GM18498 (cell line): ENCODE measurements at regions not wholly inside any gene's neighbourhood (a gene's known extent, or its start where the extent isn't known, plus 50 kb on each side); places are given as distances from the start of the nearest gene placed in this dataset.

Experiments
- ATAC-seq: cut with Tn5 transposase; IDR thresholded peaks from one replicate; pipeline ENCODE4 v1.9.1; 2021; ENCODE audit warnings: mild to moderate bottlenecking, moderate library complexity; ENCODE audit not compliant: unreplicated experiment

DNA sequence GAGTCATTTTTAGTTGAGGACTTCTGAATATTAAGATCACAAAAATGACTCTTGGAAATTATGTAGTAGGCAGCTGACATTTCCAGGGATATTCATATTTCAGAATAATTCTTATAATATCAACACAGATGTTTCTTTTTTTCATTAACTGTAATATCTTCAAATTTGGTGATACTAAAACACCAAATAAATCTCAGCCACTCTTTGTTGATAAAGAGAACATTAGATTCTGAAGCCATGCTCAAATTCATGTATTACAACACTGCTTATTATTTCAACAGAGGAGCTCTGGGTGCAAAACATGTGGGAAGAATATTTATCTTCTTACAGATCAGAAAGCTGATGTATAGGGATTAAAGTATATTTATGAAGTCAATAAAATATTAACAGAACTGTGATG, 355.4 kb downstream of the CRPPA start:
- no peak for ATAC-seq

DNA sequence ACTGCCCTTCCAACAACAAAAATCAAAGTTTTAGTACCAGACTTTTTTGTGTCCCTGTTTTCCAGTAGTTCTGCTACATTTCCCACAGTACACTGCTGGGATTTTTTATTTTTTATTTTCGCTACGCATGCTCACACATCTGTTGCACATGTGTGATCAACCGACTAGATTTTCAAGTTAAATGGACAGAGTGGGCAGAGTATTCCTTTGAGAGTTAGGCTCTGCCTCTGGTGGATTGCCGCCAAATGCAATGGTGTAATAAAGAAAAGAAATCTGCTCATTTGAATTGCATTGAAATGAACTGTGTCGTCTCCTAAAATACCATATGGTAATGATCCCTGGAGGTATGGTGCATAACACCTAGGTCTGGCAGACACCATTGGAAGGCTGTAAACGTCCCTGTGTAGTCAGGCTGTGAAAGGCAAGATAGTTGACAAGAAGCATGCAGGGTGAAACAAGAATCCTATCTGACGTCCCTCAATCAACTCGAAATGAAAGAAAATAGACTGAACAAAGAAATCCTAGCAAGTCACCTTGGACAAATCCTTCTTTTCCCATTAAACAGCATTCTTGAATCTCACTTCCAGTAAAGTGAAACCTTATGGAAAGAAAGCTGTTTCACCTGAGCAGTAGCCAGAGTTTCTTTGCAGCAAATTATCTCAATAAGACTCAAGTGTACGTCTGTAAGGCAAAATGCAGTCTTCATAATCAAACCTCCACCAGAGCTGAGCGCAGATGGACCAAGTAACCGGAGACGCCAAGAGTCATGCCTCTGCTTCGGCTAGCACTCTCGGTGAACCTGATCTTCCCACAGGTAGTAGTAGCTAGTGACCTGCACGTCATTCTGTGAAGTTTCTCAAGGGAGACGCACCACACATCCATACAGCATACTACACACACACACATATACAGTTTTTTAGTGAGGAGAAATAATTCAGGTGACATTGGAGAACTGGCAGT, 357.3 kb downstream of the CRPPA start:
- no peak for ATAC-seq

DNA sequence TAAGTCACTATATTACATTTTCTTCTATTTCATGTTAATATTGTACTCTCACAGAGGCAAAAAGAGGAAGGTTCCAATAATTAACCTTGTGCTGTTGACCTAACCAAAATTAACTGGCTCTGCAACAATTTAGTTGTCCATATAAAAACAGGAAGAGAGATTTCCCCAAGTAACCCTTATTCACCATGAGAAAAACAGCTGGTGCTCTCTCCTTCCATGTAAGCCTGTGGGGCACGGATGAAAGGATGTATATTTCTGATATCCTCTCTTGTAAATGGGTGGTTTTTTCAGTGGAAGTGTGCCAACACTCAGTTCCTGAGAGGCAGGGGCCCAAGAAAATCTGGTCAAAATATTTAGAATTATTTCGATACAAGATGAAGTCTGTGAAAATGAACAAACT, 358.1 kb downstream of the CRPPA start:
- ATAC-seq, result no peak

DNA sequence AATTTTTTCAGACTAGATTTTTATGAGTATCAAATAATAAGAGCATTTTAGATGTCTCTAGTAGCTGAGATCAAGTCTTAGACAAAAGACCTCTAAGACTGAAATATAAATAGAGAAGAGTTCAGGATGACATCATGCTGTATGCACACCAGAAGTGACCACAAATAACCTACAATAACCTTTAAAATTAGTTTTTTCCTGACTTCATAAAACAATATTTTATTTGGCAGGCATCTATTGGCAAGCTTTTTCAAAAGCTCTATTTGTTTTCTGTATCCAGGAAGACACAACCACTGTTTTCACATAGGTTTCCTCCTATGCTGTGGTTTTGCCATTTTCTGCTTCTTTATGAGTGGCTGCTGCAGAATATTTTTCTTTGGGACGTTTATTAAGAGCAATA, 359.1 kb downstream of the CRPPA start:
- no peak for ATAC-seq

DNA sequence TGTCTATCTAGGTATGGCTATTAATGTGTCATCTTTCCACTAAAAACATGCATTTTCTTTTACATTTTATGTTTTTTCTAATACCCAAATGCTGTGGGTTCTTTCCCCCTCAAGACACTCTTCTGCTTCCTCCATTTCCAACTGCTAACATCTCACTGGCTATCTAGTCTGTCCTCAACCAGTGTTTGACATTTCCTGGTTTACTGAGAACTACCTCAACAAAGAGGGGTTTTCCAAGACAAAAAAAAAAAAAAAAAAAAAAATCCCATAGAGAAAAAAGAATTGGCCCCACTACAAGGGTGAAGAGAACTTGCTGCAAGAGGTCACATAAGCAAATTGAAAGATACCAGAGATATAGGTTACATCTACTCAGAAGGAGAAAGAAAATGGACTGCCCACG, 359.7 kb downstream of the CRPPA start:
- ATAC-seq, result no peak

DNA sequence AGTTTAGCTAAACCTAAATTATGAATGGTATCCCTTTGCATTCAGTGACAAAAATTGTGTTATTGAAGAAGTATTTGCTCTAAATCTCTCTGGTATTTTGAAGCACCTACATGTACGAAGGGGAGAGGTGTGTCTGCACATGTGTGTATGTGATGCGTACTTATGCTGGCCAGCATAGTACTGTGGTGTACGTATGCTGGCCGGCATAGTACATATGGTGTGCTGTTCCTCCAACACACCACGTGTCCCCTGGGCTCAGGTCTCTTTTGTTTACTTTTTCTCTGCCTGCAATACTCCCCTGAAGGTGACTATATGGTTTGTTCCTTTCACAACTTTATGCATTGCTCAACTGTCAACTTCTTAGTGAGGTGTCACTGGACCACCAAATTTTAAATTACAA, 360.3 kb downstream of the CRPPA start:
- no peak for ATAC-seq

DNA sequence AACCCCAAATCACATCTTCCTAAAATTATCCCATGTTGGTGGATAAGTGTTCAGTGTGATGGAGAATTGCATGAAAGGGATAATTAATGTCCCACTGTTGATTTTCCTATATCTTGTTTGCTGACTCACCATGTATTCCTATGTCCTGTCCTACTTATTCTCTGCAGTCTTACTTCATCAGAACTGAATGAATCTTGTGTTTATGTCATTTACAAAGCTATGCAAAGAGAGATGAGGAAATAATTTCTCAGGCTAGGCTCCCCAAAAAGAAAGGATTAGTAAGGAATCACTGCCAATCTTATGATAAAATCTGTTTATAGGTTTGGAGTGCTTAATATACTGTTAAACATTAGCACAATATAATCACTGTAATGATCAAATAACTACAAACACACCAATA, 360.8 kb downstream of the CRPPA start:
- ATAC-seq, result no peak

DNA sequence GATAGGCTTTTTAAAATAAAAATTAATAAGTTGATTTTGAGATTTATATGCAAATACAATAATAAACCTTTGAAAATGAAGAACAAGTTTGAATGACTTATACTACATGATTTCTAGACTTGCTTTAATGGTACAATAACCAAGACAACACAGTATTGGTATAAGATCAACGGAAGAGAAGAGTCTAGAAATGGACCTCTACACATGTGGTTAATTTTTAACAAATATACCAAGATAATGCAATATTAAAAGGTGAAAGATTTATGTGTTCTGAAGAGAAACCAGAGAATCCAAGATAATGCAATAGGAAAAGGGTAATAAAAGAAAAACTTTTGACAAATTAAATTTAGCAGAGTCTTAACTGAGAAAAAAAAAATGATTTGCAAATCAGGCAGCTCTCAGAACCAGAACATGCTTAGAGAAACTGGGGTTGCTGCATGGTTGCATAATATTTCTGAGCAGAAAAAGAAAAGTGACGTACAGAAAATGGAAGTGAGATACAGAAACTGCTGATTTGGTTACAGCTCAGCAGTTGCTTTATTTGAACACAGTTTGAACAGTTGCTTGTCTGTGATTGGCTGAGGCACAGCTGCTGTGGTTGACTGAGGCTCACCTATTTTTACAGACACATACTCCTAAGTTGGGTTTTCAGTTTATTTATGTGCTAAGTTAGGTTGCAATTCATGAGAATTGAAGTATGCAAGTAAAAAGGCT, 365.9 kb downstream of the CRPPA start:
- ATAC-seq, result peak; percentile 86

DNA sequence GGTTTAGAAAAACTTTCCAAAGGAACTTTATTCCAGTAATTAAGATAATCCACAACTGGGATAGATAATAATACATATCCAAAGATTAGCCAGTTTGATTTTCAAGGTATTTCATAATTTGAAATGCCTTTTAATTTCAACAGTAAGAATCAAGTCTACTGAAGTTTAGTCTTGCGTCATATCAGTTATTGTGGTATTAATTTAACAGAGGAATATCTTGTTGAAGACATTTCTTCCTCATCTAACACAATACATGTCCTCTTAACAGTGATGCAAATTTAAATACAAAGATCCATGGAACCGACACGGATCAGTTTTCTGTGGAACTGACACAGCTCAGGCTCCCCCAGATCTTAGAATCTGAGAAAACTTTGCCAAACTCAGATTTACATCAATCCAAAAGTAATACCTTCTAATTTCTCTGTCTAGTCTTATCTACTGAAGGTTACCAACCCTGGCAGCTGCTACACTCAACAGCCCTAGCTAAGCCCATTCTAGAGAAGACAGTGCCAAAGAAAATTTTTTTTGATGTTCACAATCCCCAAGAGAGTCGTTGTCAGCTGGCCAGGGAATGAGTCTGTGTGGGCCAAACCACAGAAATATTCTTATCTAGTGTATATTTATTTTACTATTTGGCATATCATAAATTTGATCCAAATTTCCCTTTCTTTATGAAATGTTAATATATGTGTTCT, 365.2 kb upstream of the MEOX2 start:
- no peak for ATAC-seq

DNA sequence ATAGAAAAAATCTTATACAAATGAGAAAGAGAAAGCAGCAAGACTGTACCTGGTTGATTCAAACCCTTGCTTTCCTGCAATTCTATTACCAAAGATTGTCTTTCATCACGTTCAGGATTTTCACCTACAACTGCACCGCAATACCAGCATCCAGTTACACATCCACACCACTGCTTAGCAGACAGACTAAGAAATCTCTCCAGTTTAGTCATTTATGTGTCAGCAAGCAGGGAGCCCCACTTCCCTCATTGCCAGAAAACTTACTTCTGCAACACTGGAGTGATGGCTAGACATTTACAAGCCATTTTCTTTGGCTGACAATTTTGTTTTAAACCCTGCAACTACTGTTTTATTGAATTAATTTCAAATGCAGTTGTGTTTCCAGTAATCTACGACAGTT, 359.6 kb upstream of the MEOX2 start:
- ATAC-seq, result no peak

DNA sequence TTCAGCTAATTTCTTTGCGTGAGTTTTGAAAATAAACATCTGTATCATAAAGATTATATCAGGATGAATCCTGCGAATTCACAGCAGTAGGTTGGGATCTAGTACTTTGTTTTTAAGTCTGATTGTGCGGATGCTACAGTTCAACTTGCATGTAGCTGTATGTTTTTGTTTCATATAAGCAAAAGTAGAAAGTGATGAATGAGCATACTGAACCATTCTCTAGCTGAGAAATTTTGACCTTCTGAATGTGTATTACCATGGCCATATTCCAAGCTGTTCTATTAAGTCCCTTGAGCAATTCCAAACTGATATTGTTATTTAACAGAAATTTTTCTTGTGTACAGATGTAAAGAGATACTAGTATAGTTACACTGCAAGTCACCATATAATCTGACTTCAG, 358.8 kb upstream of the MEOX2 start:
- no peak for ATAC-seq

DNA sequence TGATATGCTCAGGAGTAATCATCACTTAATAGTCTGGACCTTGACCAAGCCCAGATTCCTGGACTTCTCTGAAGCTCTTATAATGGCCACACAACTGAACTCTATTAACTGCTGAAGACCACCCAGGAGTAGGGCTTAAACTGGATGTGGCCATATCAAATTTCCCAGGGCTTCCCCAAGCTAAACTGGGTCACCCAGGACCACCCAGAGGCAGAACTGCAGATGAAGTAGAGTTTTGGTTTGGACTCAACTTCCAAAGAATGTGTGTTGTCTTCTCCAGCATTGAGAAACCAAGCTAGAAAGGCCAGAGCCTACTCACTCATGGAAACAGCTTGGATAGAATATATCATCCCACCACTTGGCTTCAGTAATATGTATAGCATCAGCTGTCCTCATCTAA, 358.2 kb upstream of the MEOX2 start:
- ATAC-seq, result no peak

DNA sequence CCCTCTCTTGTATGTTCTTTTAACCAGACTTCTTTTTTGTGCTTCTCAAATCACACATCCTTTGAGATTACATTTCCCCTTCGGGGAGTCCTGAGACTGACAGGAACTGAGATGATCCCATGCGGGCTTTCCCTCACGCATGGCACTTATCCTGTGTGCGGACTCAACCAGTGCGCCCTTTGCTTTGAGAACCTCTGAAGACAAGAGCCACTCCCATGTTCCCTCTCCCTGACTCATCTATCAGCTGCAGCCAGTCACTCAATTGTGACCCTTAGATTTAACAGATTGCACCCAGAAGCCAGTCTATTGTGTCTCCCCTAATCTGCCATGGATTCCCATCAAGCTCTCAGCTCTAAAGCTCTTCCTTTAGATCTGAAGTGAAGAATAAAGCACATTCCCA, 353.9 kb upstream of the MEOX2 start:
- ATAC-seq, result no peak

DNA sequence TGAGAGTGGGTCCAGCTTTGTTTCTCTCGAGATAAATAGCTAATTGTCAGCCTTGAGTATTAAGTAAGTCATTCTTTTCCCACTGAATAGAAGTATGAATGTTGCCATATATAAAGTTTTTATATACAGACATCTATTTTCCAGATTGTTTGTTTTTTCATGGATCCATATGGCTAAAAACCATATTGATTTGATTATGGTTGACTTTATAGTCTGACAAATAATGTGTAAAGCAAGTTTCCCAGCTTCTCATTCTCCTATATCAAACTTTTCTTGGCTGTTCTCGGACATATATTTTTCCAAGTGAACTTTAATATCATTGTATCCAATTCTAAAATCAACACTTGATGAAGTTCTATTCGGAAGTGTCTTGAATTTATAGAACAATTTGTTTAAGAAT, 352.4 kb upstream of the MEOX2 start:
- no peak for ATAC-seq

DNA sequence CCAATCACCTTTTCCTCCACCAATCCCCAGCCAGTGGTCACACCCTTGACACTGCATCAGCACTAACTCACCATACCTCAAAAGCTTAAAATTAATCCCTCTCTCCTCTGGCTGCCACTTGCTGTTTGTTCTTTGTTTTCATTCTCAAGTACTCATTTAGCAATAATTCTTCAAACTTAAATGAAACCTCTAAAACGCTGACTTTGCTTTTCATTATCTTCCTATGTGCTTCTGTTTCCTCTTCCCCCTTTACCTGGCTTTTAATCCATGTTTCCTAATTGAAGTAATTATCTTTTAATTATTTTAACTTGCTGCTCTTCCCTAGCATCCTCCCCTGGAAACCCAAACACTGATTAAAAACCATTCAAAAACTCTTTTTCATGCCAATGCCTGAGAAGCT, 348.9 kb upstream of the MEOX2 start:
- no peak for ATAC-seq

DNA sequence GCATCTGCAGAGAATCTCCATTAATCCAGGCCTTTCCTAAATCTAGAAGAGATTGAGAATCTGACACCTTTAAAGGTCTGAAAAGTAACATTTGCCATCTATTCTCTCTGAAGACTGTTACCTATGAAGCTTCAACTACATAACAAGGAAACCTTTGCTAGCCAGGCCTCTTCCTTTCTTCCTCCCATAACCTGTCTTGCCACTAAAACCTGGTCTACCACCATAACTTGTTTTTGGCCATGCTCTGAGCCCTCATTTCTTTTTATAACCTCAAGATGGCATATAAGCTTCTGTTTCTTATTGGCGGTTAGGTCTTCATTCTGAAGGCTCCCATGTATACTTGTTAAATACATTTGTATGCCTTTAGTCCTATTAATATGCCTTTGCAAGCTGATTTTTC, 348.4 kb upstream of the MEOX2 start:
- no peak for ATAC-seq

DNA sequence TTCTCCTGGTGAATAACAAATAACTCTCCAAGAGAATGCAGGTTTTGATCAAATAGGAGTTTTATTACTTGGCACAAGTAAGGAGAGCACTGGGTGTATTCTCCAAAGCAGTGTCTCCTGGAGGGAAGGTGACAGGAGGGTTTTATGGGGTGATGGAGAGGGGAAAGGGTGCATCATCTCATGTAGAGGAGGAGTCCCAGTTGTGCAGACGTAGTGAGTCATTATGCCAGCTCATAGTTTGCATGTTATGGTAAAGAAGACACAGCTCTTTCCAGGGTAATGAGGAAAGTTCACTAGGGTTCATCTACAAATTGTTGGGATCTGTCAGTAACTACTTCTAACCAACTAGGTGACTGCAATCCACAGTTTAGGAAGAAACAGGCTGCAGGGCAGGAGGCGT, 347.9 kb upstream of the MEOX2 start:
- ATAC-seq, result no peak

DNA sequence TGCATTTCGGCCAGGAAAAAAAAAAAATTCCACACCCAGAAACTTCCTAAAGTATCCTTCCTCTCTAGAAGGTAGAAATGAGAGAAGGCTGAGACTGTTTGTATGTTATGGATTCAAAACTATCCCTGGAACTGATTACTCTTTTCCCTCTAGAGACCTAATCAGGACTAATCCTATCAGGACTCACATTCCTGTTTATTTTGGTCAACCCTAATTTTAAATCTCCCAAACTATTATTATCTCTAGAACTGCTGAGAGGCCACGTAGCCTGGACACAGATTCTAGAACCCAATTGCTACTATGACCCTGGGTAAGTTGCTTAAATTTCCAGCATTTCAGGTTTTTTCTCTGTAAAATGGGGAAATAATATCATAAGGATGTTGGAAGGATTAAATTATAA, 346.8 kb upstream of the MEOX2 start:
- no peak for ATAC-seq

DNA sequence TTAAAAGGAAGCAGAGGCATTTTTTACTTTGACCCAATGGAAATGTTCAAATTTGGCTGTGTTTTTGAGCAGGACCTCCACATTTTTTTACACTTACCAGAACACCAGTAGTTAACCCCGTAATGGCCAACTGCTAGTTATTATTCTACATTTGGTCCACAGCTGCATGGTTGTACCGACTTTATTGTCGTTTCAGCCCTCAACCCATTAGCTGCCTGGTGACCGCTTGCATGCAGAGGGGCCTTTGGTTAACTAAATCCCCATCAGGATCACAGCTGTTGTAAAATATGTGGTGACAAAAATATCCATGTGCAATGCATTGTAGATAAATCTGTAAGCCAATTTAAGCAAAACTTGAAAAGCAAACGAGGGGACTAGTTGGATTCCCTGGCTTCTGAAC, 342.2 kb upstream of the MEOX2 start:
- ATAC-seq, result no peak

DNA sequence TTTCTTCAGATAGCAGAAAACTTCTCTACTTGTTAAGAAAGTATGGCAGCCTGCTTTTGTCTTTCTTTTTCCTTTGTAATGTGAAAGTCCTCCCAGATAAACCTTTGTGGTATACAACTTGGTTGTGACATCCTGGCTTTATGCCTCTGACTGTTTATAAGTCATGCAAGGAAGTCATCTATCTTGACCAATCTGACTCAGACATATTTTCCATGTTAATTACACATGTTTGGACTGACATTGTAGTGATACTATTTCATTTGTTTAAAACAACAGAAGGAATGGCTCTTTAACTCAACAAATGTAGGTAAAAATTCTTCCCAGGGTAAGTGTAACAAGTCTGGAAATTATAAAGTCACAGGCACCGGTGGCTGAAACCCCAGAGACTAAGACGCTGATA, 341.6 kb upstream of the MEOX2 start:
- no peak for ATAC-seq

DNA sequence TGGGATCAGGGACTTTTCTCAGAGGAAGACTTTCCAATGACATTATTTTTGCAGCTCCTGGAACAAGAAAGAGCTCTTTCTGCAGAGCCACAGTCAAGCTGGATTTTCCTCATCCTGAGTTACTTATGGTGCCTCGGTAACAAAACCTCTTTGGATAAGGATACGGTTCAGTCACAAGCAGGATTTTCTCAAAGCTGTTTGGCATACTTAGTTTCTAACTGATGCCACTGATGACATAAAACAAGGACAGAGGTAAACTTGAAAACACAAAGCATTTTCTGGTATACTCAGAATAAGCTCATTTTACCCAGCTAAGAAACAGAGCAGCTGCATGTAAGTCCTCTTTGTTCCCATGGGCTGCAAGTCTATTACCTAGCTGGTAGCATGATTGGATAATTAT, 340.9 kb upstream of the MEOX2 start:
- ATAC-seq, result no peak
